Right lobe of liver (tissue), 6 donors: ENCODE measurements at regions not wholly inside any gene's neighbourhood (a gene's known extent, or its start where the extent isn't known, plus 50 kb on each side); places are given as distances from the start of the nearest gene placed in this dataset.
"Not testable (repeated sequence)": the region's sequence is repeated elsewhere in the genome, so short reads cannot be mapped to it uniquely, and the experiment has no call there.

Experiments
- ATAC-seq, 4 donors: fragments of 200-7000 bp; cut with Tn5 transposase; one replicate each; pipeline ENCODE4 v1.9.1; 2020; ENCODE audit warnings: mild to moderate bottlenecking in 4 of 4, moderate library complexity in 4 of 4
- DNase-seq, 3 donors: peaks; one replicate each; pipeline ENCODE4 v3.0.0-alpha.2; 2020
- H3K27ac ChIP-seq, 3 donors: fragments of 200-600 bp; one replicate each; pipeline ENCODE4 v1.8.0; 2022
- H3K27me3 ChIP-seq, 2 donors: fragments of 200-600 bp; one replicate each; pipeline ENCODE4 v1.8.0; 2022
- H3K36me3 ChIP-seq, 4 donors: fragments of 200-600 bp; sonication (generic) in 1 of 4; one replicate each; pipeline versions ENCODE4 v1.5.1 to v1.8.0; 2017 to 2022; ENCODE audit warnings: control low read depth in 1 of 4
- H3K4me1 ChIP-seq, 4 donors: fragments of 200-600 bp; sonication (generic) in 1 of 4; one replicate each; pipeline versions ENCODE4 v1.5.1 to v1.8.0; 2017 to 2022; ENCODE audit warnings: control low read depth in 1 of 4
- H3K4me3 ChIP-seq, 3 donors: fragments of 200-600 bp; one replicate each; pipeline ENCODE4 v1.8.0; 2022
- H3K9me3 ChIP-seq, 4 donors: fragments of 200-600 bp; sonication (generic) in 1 of 4; one replicate each; pipeline versions ENCODE4 v1.5.1 to v1.8.0; 2017 to 2022; ENCODE audit warnings: control low read depth in 1 of 4
- CTCF ChIP-seq, 4 donors: fragments of 200-600 bp in 3 of 4; fragments of 450-650 bp in 1 of 4; IDR thresholded peaks; one replicate each; pipeline versions ENCODE4 v1.5.1 to v1.8.0; 2016 to 2022; ENCODE audit warnings: antibody characterized with exemption in 4 of 4, mild to moderate bottlenecking in 2 of 4
- POLR2A ChIP-seq: fragments of 450-650 bp; IDR thresholded peaks from one replicate; pipeline ENCODE4 v1.6.1; 2017; ENCODE audit warnings: antibody characterized with exemption, mild to moderate bottlenecking
- WGBS: methylation state at CpG from one replicate; pipeline ENCODE4 v1.1.6; 2018; ENCODE audit warnings: low coverage, low lambda C conversion rate; ENCODE audit not compliant: insufficient coverage; ENCODE audit errors: missing lambda C conversion rate; 5-methylcytosine and 5-hydroxymethylcytosine counted together
- intact Hi-C, 2 donors: fragments of 100-400 bp; cut with DNase I; formaldehyde crosslinking; loops; one replicate each; pipeline versions ENCODE4 v1.11.2 to v1.14.1; 2022
- donor health status: DM: no; HTN: yes; CAD: no.
- donor health status: DM: no; HTN: no; CAD: no.
- donor health status: DM: no; HTN: no; CAD: no.
- donor health status: DM: no; HTN: yes; CAD: no.
- donor health status: DM: no; HTN: yes; CAD: no.

GRCh38 chr2:105515581-105516415 is 116.9 kb upstream of the FHL2 start:
- intact Hi-C loops: loop anchor here in 1 of 2 donors (5.0 kb wide), 1 partner anchor 148 kb away; no protein-coding TSS in a partner anchor
- 63% methylated on average over 7 of the region's 15 CpGs for WGBS
- Histone ChIP-seq H3K27ac (peak overlapping the region in 2 of 3 donors; percentile 37 to 61), H3K4me1 (peaks cover 0 to 29% (median 14%) of the 10 kb centered on the region in 4 donors), H3K9me3 (no peaks in the 10 kb centered on the region), H3K4me3 (no peak overlapping the region), H3K36me3 (no peaks in the 10 kb centered on the region), H3K27me3 (no peaks in the 10 kb centered on the region)
- DNase-seq (peak; percentile 54 to 95 (median 94)), ATAC-seq (peak; percentile 19 to 86 (median 78))
- TF ChIP-seq POLR2A (peak; percentile 40), CTCF (IDR thresholded peaks at IDR 0.05) (no peak)

- intact Hi-C loops: no loop called here
- Histone ChIP-seq H3K4me3 (no peak overlapping the region), H3K27ac (no peak overlapping the region), H3K9me3 (no peaks in the 10 kb centered on the region), H3K4me1 (peaks cover 0 to 29% (median 14%) of the 10 kb centered on the region in 4 donors), H3K36me3 (no peaks in the 10 kb centered on the region), H3K27me3 (no peaks in the 10 kb centered on the region)
- TF ChIP-seq POLR2A (no peak), CTCF (IDR thresholded peaks at IDR 0.05) (no peak)
- DNase-seq (no peak), ATAC-seq (no peak)
- WGBS: 95% methylated on average over 6 of the region's 6 CpGs
Measured at GRCh38 chr2:105514576-105514975, 115.7 kb upstream of the FHL2 start.

- peaks cover 0 to 10% (median 3%) of the 10 kb centered on the region in 4 donors for H3K4me1 ChIP-seq
- no peak overlapping the region for H3K4me3 ChIP-seq
- H3K27ac ChIP-seq: no peak overlapping the region
- H3K36me3 ChIP-seq: no peaks in the 10 kb centered on the region
- no peaks in the 10 kb centered on the region for H3K27me3 ChIP-seq
- intact Hi-C loops: no loop called here
- no peak for DNase-seq
- ATAC-seq: peak in 1 of 4 donors; percentile 31
- no peaks in the 10 kb centered on the region for H3K9me3 ChIP-seq
- WGBS: 59% methylated on average over 4 of the region's 4 CpGs
- TF ChIP-seq CTCF (IDR thresholded peaks at IDR 0.05): no peak
- TF ChIP-seq POLR2A: no peak
Measured at GRCh38 chr2:105510761-105511528, 112.1 kb upstream of the FHL2 start.

GRCh38 chr2:105509269-105510086 is 110.6 kb upstream of the FHL2 start:
- no peak for TF ChIP-seq CTCF (IDR thresholded peaks at IDR 0.05)
- no peak for TF ChIP-seq POLR2A
- intact Hi-C loops: no loop called here
- ATAC-seq (peak in 1 of 4 donors; percentile 17), DNase-seq (no peak)
- Histone ChIP-seq H3K27ac (no peak overlapping the region), H3K4me1 (no peaks in the 10 kb centered on the region), H3K9me3 (no peaks in the 10 kb centered on the region), H3K27me3 (no peaks in the 10 kb centered on the region), H3K36me3 (no peaks in the 10 kb centered on the region), H3K4me3 (no peak overlapping the region)
- 44% methylated on average over 2 of the region's 6 CpGs for WGBS

- H3K9me3 ChIP-seq, H3K4me1 ChIP-seq, ATAC-seq: not testable (repeated sequence)
Measured at GRCh38 chr2:105506860-105507259, 108.0 kb upstream of the FHL2 start.

More at GRCh38 chr2:105506860-105507259, 108.0 kb upstream of the FHL2 start:
- intact Hi-C loops, H3K4me3 ChIP-seq, H3K27ac ChIP-seq, DNase-seq, H3K36me3 ChIP-seq, H3K27me3 ChIP-seq: not testable (repeated sequence)
- 62% methylated on average over 1 of the region's 1 CpG for WGBS
